BLaER1 treated with 17β-estradiol and CSF1 and Interleukin-3, amounts not matched to agents 10 nM and 100 nM (cell line): ENCODE measurements at regions not wholly inside any gene's neighbourhood (a gene's known extent, or its start where the extent isn't known, plus 50 kb on each side); places are given as distances from the start of the nearest gene placed in this dataset.
"Not testable (repeated sequence)": the region's sequence is repeated elsewhere in the genome, so short reads cannot be mapped to it uniquely, and the experiment has no call there.

Source experiments
- H3K27ac ChIP-seq, 11 experiments: shearing (Covaris generic); formaldehyde crosslinking; 2 replicates each; pipeline ENCODE4 v1.8.1; 2022
- H3K27me3 ChIP-seq, 11 experiments: shearing (Covaris generic); formaldehyde crosslinking; 2 replicates each; pipeline ENCODE4 v1.8.1; 2022
- H3K36me3 ChIP-seq, 11 experiments: shearing (Covaris generic); formaldehyde crosslinking; 2 replicates each; pipeline ENCODE4 v1.8.1; 2022
- H3K4me1 ChIP-seq, 10 experiments: shearing (Covaris generic); formaldehyde crosslinking; 2 replicates each; pipeline ENCODE4 v1.8.1; 2022
- H3K4me2 ChIP-seq, 11 experiments: shearing (Covaris generic); formaldehyde crosslinking; 2 replicates each; pipeline ENCODE4 v1.8.1; 2022
- H3K4me3 ChIP-seq, 10 experiments: shearing (Covaris generic); formaldehyde crosslinking; 2 replicates each; pipeline ENCODE4 v1.8.1; 2022
- H3K9ac ChIP-seq, 11 experiments: shearing (Covaris generic); formaldehyde crosslinking; 2 replicates each; pipeline ENCODE4 v1.8.1; 2022
- H3K9me3 ChIP-seq, 11 experiments: shearing (Covaris generic); formaldehyde crosslinking; replicated peaks in 1 of 11; 2 replicates each; pipeline ENCODE4 v1.8.1; 2022
- H4K20me1 ChIP-seq, 11 experiments: shearing (Covaris generic); formaldehyde crosslinking; 2 replicates each; pipeline ENCODE4 v1.8.1; 2022
- Cebpa-rat ChIP-seq, 11 experiments: shearing (Covaris generic); IDR thresholded peaks; 2 replicates each; pipeline ENCODE4 v1.8.1; 2022

DNA sequence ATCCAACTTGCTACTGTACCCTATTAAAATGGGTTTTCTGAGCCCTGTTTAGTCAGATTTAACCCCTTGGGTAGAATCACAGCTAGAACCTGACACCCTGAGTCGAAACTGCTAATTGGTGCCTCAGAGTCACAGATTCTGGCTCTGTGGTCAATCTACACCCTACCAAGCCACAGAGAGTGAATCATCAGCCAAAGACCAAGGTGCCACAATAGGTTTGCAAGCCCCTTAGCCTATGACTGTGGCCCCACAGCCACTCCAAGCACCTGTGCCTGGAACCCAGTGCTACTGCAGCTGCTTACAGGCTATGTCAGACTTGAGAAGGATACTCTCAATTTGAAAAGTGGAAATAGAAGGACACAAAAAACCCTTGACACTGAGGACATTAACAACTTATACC lies 202.8 kb upstream of the KCND2 start:
- TF ChIP-seq Cebpa-rat (IDR thresholded peaks at IDR 0.05) = no peak
- H3K9me3 ChIP-seq = peaks cover 27 to 43% (median 33%) of the 10 kb centered on the region in 11 experiments
- H3K27me3 ChIP-seq = no peaks in the 10 kb centered on the region
- no peak overlapping the region for H3K9ac ChIP-seq
- no peaks in the 10 kb centered on the region for H3K36me3 ChIP-seq
- no peak overlapping the region for H3K4me3 ChIP-seq
- H3K4me1 ChIP-seq = no peaks in the 10 kb centered on the region
- H3K27ac ChIP-seq = no peak overlapping the region
- no peaks in the 10 kb centered on the region for H4K20me1 ChIP-seq
- H3K4me2 ChIP-seq = no peak overlapping the region

DNA sequence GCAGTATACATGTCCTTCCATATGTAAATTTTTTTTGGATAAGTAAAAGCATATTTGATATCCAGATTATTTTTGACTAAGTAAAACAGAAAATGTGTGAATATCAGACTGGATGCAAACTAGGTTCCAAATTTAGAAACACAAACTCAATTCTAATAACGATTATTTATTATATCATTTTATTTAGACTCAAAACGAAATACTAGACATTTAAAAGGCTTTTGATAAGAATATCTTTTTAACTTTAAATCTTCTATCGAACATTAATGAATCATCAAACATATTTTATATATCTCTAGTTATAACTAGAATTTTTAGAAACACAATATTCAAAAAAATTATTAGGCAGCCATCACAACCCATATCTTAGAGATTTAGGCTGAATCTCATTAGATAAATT lies 195.2 kb upstream of the KCND2 start:
- no peaks in the 10 kb centered on the region for H3K27me3 ChIP-seq
- no peak overlapping the region for H3K4me3 ChIP-seq
- H3K9ac ChIP-seq = no peak overlapping the region
- H3K4me1 ChIP-seq = no peaks in the 10 kb centered on the region
- H3K27ac ChIP-seq = no peak overlapping the region
- H4K20me1 ChIP-seq = no peaks in the 10 kb centered on the region
- H3K9me3 ChIP-seq = no peaks in the 10 kb centered on the region
- no peak for TF ChIP-seq Cebpa-rat (IDR thresholded peaks at IDR 0.05)
- no peak overlapping the region for H3K4me2 ChIP-seq
- no peaks in the 10 kb centered on the region for H3K36me3 ChIP-seq

DNA sequence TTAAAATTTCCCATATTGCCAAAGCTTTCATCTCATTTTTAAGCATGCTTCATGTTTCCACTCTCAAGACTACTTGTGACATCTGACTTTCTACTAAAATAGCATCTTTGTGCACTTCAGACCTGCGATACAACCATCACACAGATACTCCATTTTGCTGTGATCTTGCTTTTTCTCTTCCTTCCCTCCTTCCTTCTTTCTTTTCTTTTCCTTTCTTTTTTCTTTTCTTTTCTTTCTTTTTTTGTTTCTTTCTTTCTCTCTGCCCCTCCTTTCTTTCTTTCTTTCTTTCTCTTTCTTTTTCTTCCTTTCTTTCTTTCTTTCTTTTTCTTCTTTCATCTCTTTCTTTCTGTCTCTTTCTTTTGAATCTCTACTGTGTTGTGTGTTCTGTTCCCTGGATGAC lies 194.0 kb upstream of the KCND2 start:
- no peak overlapping the region for H3K9ac ChIP-seq
- no peaks in the 10 kb centered on the region for H3K9me3 ChIP-seq
- H3K27me3 ChIP-seq = no peaks in the 10 kb centered on the region
- no peaks in the 10 kb centered on the region for H3K4me1 ChIP-seq
- no peak for TF ChIP-seq Cebpa-rat (IDR thresholded peaks at IDR 0.05)
- H3K36me3 ChIP-seq = no peaks in the 10 kb centered on the region
- no peak overlapping the region for H3K4me2 ChIP-seq
- H3K27ac ChIP-seq = no peak overlapping the region
- no peak overlapping the region for H3K4me3 ChIP-seq
- H4K20me1 ChIP-seq = no peaks in the 10 kb centered on the region

DNA sequence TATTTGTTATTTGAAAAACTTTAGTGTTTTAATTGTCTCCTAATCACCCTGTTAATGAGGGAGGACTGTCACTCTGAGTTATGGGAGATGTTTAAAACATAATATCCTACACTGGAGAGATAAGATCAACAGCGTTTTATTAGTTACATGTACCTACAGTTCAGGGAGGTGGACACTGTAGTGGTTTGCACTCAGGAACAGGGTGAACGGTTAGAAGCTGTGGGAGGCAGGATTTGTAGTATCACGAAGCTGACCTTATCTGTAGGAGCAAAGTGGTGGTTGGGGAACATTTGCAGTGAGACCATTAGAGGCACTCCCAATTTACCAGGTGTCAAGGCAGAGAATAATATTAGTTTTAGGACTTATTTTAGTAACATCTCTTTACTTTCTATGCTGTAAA lies 193.3 kb upstream of the KCND2 start:
- no peaks in the 10 kb centered on the region for H3K27me3 ChIP-seq
- no peaks in the 10 kb centered on the region for H3K9me3 ChIP-seq
- TF ChIP-seq Cebpa-rat (IDR thresholded peaks at IDR 0.05) = no peak
- no peaks in the 10 kb centered on the region for H4K20me1 ChIP-seq
- no peaks in the 10 kb centered on the region for H3K36me3 ChIP-seq
- H3K4me1 ChIP-seq = no peaks in the 10 kb centered on the region
- no peak overlapping the region for H3K9ac ChIP-seq
- no peak overlapping the region for H3K4me3 ChIP-seq
- H3K27ac ChIP-seq = no peak overlapping the region
- no peak overlapping the region for H3K4me2 ChIP-seq

DNA sequence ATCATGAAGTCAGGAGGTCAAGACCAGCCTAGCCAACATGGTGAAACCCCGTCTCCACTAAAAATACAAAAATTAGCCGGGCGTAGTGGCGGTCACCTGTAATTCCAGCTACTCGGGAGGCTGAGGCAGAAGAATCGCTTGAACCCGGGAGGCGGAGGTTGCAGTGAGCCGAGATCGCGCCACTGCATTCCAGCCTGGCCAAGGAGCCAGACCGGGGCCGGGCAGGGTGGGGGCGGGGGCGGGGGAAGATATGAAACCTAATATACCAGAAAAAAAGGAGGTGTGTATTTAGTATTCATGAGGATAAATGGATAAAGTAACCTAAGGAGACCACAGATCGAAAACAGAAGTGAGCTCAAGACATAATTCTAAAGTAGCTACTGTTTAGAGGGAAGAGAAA lies 186.5 kb upstream of the KCND2 start:
- H3K9me3 ChIP-seq, H3K4me3 ChIP-seq, H3K9ac ChIP-seq, H4K20me1 ChIP-seq, H3K4me1 ChIP-seq, H3K27me3 ChIP-seq, H3K4me2 ChIP-seq, H3K36me3 ChIP-seq, H3K27ac ChIP-seq: not testable (repeated sequence)

DNA sequence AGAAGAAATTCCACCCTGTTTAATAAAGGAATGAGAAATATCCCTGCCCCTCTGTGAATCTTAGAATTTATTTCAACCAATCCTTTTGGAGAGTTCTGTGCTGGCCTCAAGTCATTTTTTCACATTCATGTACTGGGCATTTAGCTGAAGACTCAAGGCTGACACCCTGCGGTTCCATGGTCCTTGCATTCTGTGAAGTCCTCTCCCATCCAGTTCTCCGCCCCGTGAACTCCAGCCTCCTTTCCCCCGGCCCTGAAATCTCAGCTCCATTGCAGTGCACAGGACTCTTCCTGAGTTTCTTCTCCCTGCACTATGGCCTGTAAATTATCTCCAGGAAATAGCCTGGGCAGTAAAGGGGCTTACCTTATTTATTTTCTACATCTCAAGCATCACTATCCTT lies 183.0 kb upstream of the KCND2 start:
- no peak overlapping the region for H3K4me2 ChIP-seq

DNA sequence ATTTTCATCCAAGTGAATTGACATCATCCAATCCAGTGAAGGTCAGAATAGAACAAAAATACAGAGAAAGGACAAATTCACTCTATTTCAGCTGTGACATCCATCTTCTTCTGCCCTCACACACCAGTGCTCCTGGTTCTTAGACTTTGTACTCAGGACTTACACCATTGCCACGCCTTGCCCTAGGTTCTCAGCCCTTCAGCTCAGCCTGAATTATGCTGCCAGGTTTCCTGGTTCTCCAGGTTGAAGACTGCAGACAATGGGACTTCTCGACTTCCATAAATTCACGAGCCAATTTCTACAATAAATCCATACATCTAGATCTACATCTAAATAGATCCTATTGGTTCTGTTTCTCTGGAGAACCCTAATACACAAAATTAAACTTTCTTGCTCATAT lies 181.2 kb upstream of the KCND2 start:
- H3K4me3 ChIP-seq = no peak overlapping the region
- H3K36me3 ChIP-seq = no peaks in the 10 kb centered on the region
- no peaks in the 10 kb centered on the region for H3K27me3 ChIP-seq
- no peaks in the 10 kb centered on the region for H3K9me3 ChIP-seq
- H3K27ac ChIP-seq = no peak overlapping the region
- no peak overlapping the region for H3K4me2 ChIP-seq
- no peaks in the 10 kb centered on the region for H3K4me1 ChIP-seq
- no peaks in the 10 kb centered on the region for H4K20me1 ChIP-seq
- no peak overlapping the region for H3K9ac ChIP-seq
- TF ChIP-seq Cebpa-rat (IDR thresholded peaks at IDR 0.05) = no peak

More for the DNA sequence above, 183.0 kb upstream of the KCND2 start:
- no peak for TF ChIP-seq Cebpa-rat (IDR thresholded peaks at IDR 0.05)
- Histone ChIP-seq H3K27ac (no peak overlapping the region), H3K9me3 (no peaks in the 10 kb centered on the region), H3K4me1 (no peaks in the 10 kb centered on the region), H3K9ac (no peak overlapping the region), H4K20me1 (no peaks in the 10 kb centered on the region), H3K27me3 (no peaks in the 10 kb centered on the region), H3K4me3 (no peak overlapping the region), H3K36me3 (no peaks in the 10 kb centered on the region)

DNA sequence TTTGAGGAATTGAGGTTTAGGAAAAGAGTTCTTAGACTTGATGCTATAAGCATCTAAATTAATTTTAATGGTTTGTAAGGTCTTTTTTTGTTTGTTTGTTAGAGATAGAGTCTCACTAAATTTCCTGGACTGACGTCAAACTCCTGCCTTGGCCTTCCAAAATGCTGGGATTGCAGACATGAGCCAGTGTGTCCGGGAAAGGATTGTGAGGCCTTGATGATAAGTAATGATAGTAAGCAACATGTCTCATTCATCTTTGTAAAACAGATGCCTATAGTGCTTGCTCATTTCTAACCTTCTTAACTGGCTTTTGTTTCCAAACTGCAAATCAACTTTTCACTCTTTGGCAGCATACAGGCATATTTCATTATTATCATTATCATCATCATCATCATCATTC lies 176.0 kb upstream of the KCND2 start:
- TF ChIP-seq Cebpa-rat (IDR thresholded peaks at IDR 0.05) = no peak
- H3K27ac ChIP-seq = no peak overlapping the region

DNA sequence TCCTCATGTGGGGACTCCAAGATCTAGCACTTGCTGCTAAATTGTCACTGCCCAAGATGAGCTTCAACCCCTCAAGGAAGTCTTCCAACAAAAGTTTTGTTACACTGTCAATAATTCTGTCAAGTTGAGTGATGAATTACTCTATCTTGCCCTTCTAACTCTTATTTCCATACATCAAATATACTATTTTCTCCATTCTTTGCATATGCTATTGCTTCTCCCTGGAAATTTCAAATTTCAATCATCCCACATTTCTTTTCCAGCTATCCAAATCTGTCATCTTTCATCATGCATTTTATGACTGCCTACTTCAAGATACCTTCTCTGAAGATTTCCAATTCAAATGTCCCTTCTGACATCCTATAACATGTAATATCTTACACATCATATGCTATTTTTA lies 175.2 kb upstream of the KCND2 start:
- no peaks in the 10 kb centered on the region for H3K4me1 ChIP-seq
- H3K4me2 ChIP-seq = no peak overlapping the region
- H3K9ac ChIP-seq = no peak overlapping the region
- no peak overlapping the region for H3K4me3 ChIP-seq
- H3K9me3 ChIP-seq = no peaks in the 10 kb centered on the region
- H3K36me3 ChIP-seq = no peaks in the 10 kb centered on the region
- no peak overlapping the region for H3K27ac ChIP-seq
- no peaks in the 10 kb centered on the region for H4K20me1 ChIP-seq
- no peak for TF ChIP-seq Cebpa-rat (IDR thresholded peaks at IDR 0.05)
- no peaks in the 10 kb centered on the region for H3K27me3 ChIP-seq

More for the DNA sequence above, 176.0 kb upstream of the KCND2 start:
- Histone ChIP-seq H3K36me3 (no peaks in the 10 kb centered on the region), H3K4me1 (no peaks in the 10 kb centered on the region), H3K9ac (no peak overlapping the region), H3K9me3 (no peaks in the 10 kb centered on the region), H3K4me3 (no peak overlapping the region), H3K27me3 (no peaks in the 10 kb centered on the region), H4K20me1 (no peaks in the 10 kb centered on the region), H3K4me2 (no peak overlapping the region)

DNA sequence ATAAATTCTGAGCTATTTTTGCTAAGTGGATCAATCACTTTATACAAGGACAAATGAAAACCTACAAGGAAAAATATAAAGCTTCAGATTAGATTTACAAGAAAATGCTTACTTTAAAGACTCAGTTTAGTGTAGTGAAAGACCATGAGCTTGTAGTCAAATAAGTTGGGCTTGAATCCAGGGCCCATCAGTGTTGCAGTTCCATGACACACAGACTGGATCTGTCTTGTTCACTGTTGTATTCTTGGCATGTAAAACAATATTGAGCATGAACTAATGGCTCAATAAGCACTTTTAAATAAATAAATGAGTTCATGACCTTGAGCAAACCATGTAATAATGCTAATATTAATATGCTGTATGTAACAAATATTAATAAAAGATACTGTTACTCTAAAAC lies 164.6 kb upstream of the KCND2 start:
- Histone ChIP-seq H3K36me3 (no peaks in the 10 kb centered on the region), H3K27me3 (no peaks in the 10 kb centered on the region), H3K4me1 (no peaks in the 10 kb centered on the region), H3K9ac (no peak overlapping the region), H3K27ac (no peak overlapping the region), H4K20me1 (no peaks in the 10 kb centered on the region), H3K9me3 (peaks cover 0 to 16% (median 8%) of the 10 kb centered on the region in 11 experiments; a peak in 20 of 22 replicates), H3K4me3 (no peak overlapping the region), H3K4me2 (no peak overlapping the region)
- TF ChIP-seq Cebpa-rat (IDR thresholded peaks at IDR 0.05) = no peak

DNA sequence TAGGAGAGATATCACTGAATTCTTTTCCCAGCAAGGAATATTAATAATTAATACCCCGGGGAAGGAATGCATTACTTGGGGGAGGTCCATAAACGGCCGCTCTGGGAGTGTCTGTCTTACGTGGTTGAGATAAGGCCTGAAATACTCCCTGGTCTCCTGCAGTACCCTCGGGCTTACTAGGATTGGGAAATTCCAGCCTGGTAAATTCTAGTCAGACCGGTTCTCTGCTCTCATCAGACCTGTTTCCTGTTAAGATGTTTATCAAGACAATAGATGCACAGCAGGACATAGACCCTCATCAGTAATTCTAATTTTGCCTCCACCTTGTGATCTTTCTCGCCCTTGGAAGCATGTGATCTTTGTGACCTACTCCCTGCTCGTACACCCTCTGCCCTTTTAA lies 162.8 kb upstream of the KCND2 start:
- TF ChIP-seq Cebpa-rat (IDR thresholded peaks at IDR 0.05) = no peak
- no peaks in the 10 kb centered on the region for H3K27me3 ChIP-seq
- no peak overlapping the region for H3K4me3 ChIP-seq
- H3K4me1 ChIP-seq = no peaks in the 10 kb centered on the region
- H3K9ac ChIP-seq = no peak overlapping the region
- H3K4me2 ChIP-seq = no peak overlapping the region
- H3K36me3 ChIP-seq = no peaks in the 10 kb centered on the region
- no peak overlapping the region for H3K27ac ChIP-seq
- H3K9me3 ChIP-seq = peaks cover 0 to 16% (median 8%) of the 10 kb centered on the region in 11 experiments; a peak in 20 of 22 replicates
- H4K20me1 ChIP-seq = no peaks in the 10 kb centered on the region
